SU-DHL-6 (cell line): ENCODE measurements at regions not wholly inside any gene's neighbourhood (a gene's known extent, or its start where the extent isn't known, plus 50 kb on each side); places are given as distances from the start of the nearest gene placed in this dataset.

Experiments
- H2AFZ ChIP-seq: fragments of 200-600 bp; sonication (generic); 2 replicates; pipeline ENCODE4 v1.6.1; 2014; ENCODE audit warnings: low read depth, mild to moderate bottlenecking, moderate library complexity, mixed read lengths, antibody characterized with exemption, low read length; ENCODE audit not compliant: severe bottlenecking
- H3F3A ChIP-seq: fragments of 200-600 bp; shearing (Covaris generic); 2 replicates; pipeline ENCODE4 v1.6.0; 2016; ENCODE audit warnings: antibody characterized with exemption, mild to moderate bottlenecking; ENCODE audit not compliant: insufficient read depth
- H3K27ac ChIP-seq: fragments of 200-600 bp; sonication (generic); 2 replicates; pipeline ENCODE4 v1.5.1; 2016; ENCODE audit warnings: low read depth, mild to moderate bottlenecking, low read length, moderate library complexity, mixed read lengths
- H3K27me3 ChIP-seq: fragments of 200-600 bp; sonication (generic), shearing (Covaris generic); 2 replicates; pipeline ENCODE4 v1.6.0; 2014; ENCODE audit warnings: mild to moderate bottlenecking, low read length
- H3K36me3 ChIP-seq: fragments of 200-600 bp; sonication (generic); 2 replicates; pipeline ENCODE4 v1.6.1; 2014; ENCODE audit warnings: mild to moderate bottlenecking, low read length, mixed read lengths
- H3K4me2 ChIP-seq: fragments of 300-600, 200-600 bp; shearing (Covaris generic), sonication (generic); 2 replicates; pipeline ENCODE4 v1.6.0; 2014; ENCODE audit warnings: low read length, low read depth, mild to moderate bottlenecking; ENCODE audit not compliant: poor library complexity, severe bottlenecking
- H3K4me3 ChIP-seq: fragments of 200-600 bp; sonication (generic); 2 replicates; pipeline ENCODE4 v1.5.1; 2014; ENCODE audit warnings: antibody characterized with exemption, low read length, mild to moderate bottlenecking, mixed read lengths; ENCODE audit not compliant: insufficient read depth, poor library complexity, severe bottlenecking
- H3K79me2 ChIP-seq: fragments of 200-600 bp; sonication (generic); 2 replicates; pipeline ENCODE4 v1.6.1; 2014; ENCODE audit warnings: mild to moderate bottlenecking, low read length, moderate library complexity; ENCODE audit not compliant: insufficient read depth
- H3K9ac ChIP-seq: fragments of 200-600 bp; sonication (generic); 2 replicates; pipeline ENCODE4 v1.7.0; 2014; ENCODE audit warnings: mild to moderate bottlenecking, low read length
- H3K9me2 ChIP-seq: fragments of 200-600 bp; sonication (generic); replicated peaks from 2 replicates; pipeline ENCODE4 v1.6.1; 2014; ENCODE audit warnings: low read length; ENCODE audit not compliant: insufficient read depth
- H3K9me3 ChIP-seq: fragments of 200-600 bp; sonication (generic); 2 replicates; pipeline ENCODE4 v1.6.1; 2014; ENCODE audit warnings: low read length, mixed read lengths; ENCODE audit not compliant: insufficient read depth
- H4K20me1 ChIP-seq: fragments of 200-600 bp; sonication (generic); 2 replicates; pipeline ENCODE4 v1.6.1; 2014; ENCODE audit warnings: low read depth, mild to moderate bottlenecking, antibody characterized with exemption, low read length, moderate library complexity, mixed read lengths
- EZH2phosphoT487 ChIP-seq: fragments of 200-600 bp; sonication (generic), shearing (Covaris generic); conservative IDR thresholded peaks from 2 replicates; pipeline ENCODE4 v1.6.1; 2018; ENCODE audit warnings: mild to moderate bottlenecking, antibody characterized with exemption, low read length, moderate library complexity, mixed read lengths
- TF ChIP-seq, protein P1 (sequence below): fragments of 200-600 bp; sonication (generic); IDR thresholded peaks from one replicate; pipeline ENCODE4 v1.5.1; 2017; ENCODE audit warnings: antibody characterized with exemption, mild to moderate bottlenecking, low read length, moderate library complexity; ENCODE audit not compliant: insufficient read depth, poor library complexity, severe bottlenecking

DNA sequence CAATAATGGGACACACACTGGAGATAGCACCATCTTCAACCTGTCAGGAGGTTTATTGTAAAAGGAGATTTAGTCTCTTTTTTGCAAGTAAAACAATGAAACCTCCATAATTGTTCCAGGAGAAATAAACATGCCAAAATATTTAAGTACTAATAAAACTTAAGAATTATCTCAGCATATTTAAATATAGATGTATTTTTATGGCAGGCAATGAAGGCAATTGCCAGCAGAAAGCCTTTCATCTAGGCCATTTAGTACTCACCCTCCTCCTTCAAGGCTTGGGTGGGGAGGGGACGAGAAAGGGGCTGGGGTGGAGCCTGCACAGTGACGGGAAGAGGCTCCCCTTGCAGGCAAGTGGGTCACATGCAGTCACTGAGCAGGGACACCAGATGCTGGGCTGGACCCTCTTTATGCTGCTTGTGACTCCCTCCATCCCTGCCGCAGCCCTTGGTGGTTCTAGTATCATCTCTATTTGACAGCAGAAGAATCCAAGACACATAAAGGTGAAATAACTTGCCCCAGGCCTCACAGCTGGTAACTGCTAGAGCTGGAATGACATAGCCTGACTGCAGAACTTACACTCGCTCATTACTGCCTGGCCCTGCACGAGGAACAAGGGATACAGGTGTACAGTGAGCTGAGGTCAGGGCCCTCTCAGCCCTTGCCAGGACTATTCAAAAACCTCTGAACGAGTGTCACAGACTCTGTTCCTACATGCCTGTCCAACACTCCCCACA is 449.5 kb upstream of the ZMIZ1 start:
- Histone ChIP-seq H2AFZ (no peak overlapping the region), H3K9ac (no peak overlapping the region), H4K20me1 (no peaks in the 10 kb centered on the region), H3K4me2 (no peak overlapping the region), H3K9me3 (no peaks in the 10 kb centered on the region), H3K36me3 (no peaks in the 10 kb centered on the region), H3K4me3 (no peak overlapping the region), H3K9me2 (no peaks in the 10 kb centered on the region), H3K27ac (no peak overlapping the region), H3K27me3 (no peaks in the 10 kb centered on the region), H3K79me2 (no peaks in the 10 kb centered on the region), H3F3A (no peaks in the 10 kb centered on the region)
- no peak for TF ChIP-seq EZH2phosphoT487
- TF ChIP-seq, protein P1, sequence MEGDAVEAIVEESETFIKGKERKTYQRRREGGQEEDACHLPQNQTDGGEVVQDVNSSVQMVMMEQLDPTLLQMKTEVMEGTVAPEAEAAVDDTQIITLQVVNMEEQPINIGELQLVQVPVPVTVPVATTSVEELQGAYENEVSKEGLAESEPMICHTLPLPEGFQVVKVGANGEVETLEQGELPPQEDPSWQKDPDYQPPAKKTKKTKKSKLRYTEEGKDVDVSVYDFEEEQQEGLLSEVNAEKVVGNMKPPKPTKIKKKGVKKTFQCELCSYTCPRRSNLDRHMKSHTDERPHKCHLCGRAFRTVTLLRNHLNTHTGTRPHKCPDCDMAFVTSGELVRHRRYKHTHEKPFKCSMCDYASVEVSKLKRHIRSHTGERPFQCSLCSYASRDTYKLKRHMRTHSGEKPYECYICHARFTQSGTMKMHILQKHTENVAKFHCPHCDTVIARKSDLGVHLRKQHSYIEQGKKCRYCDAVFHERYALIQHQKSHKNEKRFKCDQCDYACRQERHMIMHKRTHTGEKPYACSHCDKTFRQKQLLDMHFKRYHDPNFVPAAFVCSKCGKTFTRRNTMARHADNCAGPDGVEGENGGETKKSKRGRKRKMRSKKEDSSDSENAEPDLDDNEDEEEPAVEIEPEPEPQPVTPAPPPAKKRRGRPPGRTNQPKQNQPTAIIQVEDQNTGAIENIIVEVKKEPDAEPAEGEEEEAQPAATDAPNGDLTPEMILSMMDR = no peak

- Histone ChIP-seq H3K9me2 (no peaks in the 10 kb centered on the region), H3K79me2 (no peaks in the 10 kb centered on the region), H3K36me3 (no peaks in the 10 kb centered on the region), H3K27ac (no peak overlapping the region), H3K4me3 (no peak overlapping the region), H3K9ac (no peak overlapping the region), H4K20me1 (no peaks in the 10 kb centered on the region), H3F3A (no peaks in the 10 kb centered on the region), H3K9me3 (no peaks in the 10 kb centered on the region), H3K27me3 (no peaks in the 10 kb centered on the region), H3K4me2 (no peak overlapping the region), H2AFZ (no peak overlapping the region)
- TF ChIP-seq EZH2phosphoT487 = no peak
- TF ChIP-seq, protein P1 = no peak
Measured at GRCh38 chr10:78619896-78620295, 448.9 kb upstream of the ZMIZ1 start.

DNA sequence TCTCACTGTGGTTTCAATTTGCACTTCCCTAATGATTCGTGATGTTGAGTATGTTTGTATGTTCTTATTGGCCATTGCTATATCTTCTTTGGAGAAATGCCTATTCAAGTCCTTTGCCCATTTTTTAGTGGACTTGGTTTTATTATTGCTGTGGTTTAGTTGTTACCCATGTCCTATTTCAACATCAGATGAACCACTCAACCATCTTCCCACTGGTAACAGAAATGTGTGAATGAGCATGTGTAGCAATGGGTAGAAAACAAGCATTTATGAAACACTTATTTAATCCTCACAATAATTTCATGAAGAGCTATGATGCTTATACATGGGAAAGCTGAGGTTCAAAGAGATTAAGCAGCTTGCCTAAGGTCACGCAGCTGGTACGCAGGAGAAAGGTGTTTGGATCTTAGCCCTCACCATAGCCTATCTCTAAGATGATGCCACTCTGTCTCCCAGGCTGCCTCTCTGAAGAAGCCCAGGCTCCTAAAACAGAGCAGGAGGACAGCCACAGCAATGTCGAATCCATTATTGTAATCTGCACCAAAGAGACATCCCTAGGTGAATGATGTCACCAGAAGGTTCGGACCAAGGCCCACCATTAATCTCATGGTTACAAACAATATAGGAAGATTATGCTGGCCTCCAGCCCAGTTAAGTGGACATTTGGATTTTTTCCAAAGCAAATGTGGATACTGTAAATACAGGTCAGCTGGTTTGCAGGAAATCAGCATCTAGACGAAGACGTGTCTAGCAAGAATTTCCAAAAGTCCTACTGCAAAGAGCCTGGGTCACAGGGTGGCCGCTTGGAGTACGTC is 447.6 kb upstream of the ZMIZ1 start:
- Histone ChIP-seq H3K36me3 (no peaks in the 10 kb centered on the region), H3K9ac (no peak overlapping the region), H3K79me2 (no peaks in the 10 kb centered on the region), H2AFZ (no peak overlapping the region), H3K4me3 (no peak overlapping the region), H3K4me2 (no peak overlapping the region), H3K27ac (no peak overlapping the region), H3K27me3 (no peaks in the 10 kb centered on the region), H3K9me2 (no peaks in the 10 kb centered on the region), H3F3A (no peaks in the 10 kb centered on the region), H4K20me1 (no peaks in the 10 kb centered on the region), H3K9me3 (no peaks in the 10 kb centered on the region)
- TF ChIP-seq EZH2phosphoT487 = no peak
- TF ChIP-seq, protein P1 = no peak
